ENCODE measurements at regions not wholly inside any gene's neighbourhood (a gene's known extent, or its start where the extent isn't known, plus 50 kb on each side); places are given as distances from the start of the nearest gene placed in this dataset.
A peak's percentile ranks its signal among the peaks of the same experiment; 100 is the strongest.

- no peak for DNase-seq (ENCODE audit: low read depth)
Measured at GRCh38 chr4:149296503-149296902, 519.1 kb downstream of the IQCM start.

GRCh38 chr4:149296084-149296483 is 519.6 kb downstream of the IQCM start:
- no peak for DNase-seq (ENCODE audit: low read depth)

GRCh38 chr4:149294601-149295000 is 521.0 kb downstream of the IQCM start:
- DNase-seq (ENCODE audit: low read depth) = no peak

GRCh38 chr4:149293046-149293649 is 522.5 kb downstream of the IQCM start:
- no peak for DNase-seq (ENCODE audit: low read depth)

GRCh38 chr4:149292425-149293007 is 523.1 kb downstream of the IQCM start:
- DNase-seq (ENCODE audit: low read depth) = no peak

GRCh38 chr4:149291463-149291862 is 524.2 kb downstream of the IQCM start:
- DNase-seq (ENCODE audit: low read depth) = no peak

- no peak for DNase-seq (ENCODE audit: low read depth)
Measured at GRCh38 chr4:149280806-149281205, 534.8 kb downstream of the IQCM start.

GRCh38 chr4:149279776-149280175 is 535.9 kb downstream of the IQCM start:
- DNase-seq (ENCODE audit: low read depth) = no peak

GRCh38 chr4:149279331-149279730 is 536.3 kb downstream of the IQCM start:
- DNase-seq (ENCODE audit: low read depth) = no peak

- DNase-seq (ENCODE audit: low read depth) = no peak
Measured at GRCh38 chr4:149277705-149278104, 537.9 kb downstream of the IQCM start.

- no peak for DNase-seq (ENCODE audit: low read depth)
Measured at GRCh38 chr4:149269835-149270234, 545.8 kb downstream of the IQCM start.

GRCh38 chr4:149266301-149266700 is 549.3 kb downstream of the IQCM start:
- no peak for DNase-seq (ENCODE audit: low read depth)

GRCh38 chr4:149265645-149266044 is 550.0 kb downstream of the IQCM start:
- DNase-seq (ENCODE audit: low read depth) = no peak

- DNase-seq (ENCODE audit: low read depth) = peak; percentile 28
Measured at GRCh38 chr4:149264093-149264733, 551.4 kb downstream of the IQCM start.

- no peak for DNase-seq (ENCODE audit: low read depth)
Measured at GRCh38 chr4:149248191-149248764, 567.4 kb downstream of the IQCM start.

GRCh38 chr4:149247164-149247563 is 568.5 kb downstream of the IQCM start:
- no peak for DNase-seq (ENCODE audit: low read depth)

GRCh38 chr4:149245333-149245732 is 570.3 kb downstream of the IQCM start:
- no peak for DNase-seq (ENCODE audit: low read depth)

GRCh38 chr4:149238097-149238496 is 577.5 kb downstream of the IQCM start:
- DNase-seq (ENCODE audit: low read depth) = no peak

GRCh38 chr4:149234798-149235197 is 580.8 kb downstream of the IQCM start:
- no peak for DNase-seq (ENCODE audit: low read depth)

GRCh38 chr4:149223659-149224058 is 592.0 kb downstream of the IQCM start:
- peak; percentile 16 for DNase-seq (ENCODE audit: low read depth)

- no peak for DNase-seq (ENCODE audit: low read depth)
Measured at GRCh38 chr4:149218672-149219071, 597.0 kb downstream of the IQCM start.

GRCh38 chr4:149214301-149214700 is 601.3 kb downstream of the IQCM start:
- no peak for DNase-seq (ENCODE audit: low read depth)

GRCh38 chr4:149211876-149212275 is 603.8 kb downstream of the IQCM start:
- DNase-seq (ENCODE audit: low read depth) = no peak

Data from HS-5 (cell line).